Parathyroid adenoma (tissue), 2 donors: ENCODE measurements at regions not wholly inside any gene's neighbourhood (a gene's known extent, or its start where the extent isn't known, plus 50 kb on each side); places are given as distances from the start of the nearest gene placed in this dataset.
"Not testable (repeated sequence)": the region's sequence is repeated elsewhere in the genome, so short reads cannot be mapped to it uniquely, and the experiment has no call there.

ENCODE experiments used
- H2AFZ ChIP-seq: fragments of 300-600 bp; sonication (generic); one replicate; pipeline ENCODE4 v1.7.0; 2017; ENCODE audit warnings: antibody characterized with exemption, mild to moderate bottlenecking
- H3K27ac ChIP-seq: fragments of 300-600 bp; sonication (generic); one replicate; pipeline ENCODE4 v1.7.0; 2017
- H3K27me3 ChIP-seq: fragments of 300-600 bp; sonication (generic); one replicate; pipeline ENCODE4 v1.7.0; 2017; ENCODE audit warnings: low read length; ENCODE audit not compliant: control insufficient read depth, insufficient read depth
- H3K36me3 ChIP-seq: fragments of 300-600 bp; sonication (generic); one replicate; pipeline ENCODE4 v1.7.0; 2017; ENCODE audit warnings: low read length; ENCODE audit not compliant: control insufficient read depth, insufficient read depth
- H3K4me1 ChIP-seq: fragments of 300-600 bp; sonication (generic); one replicate; pipeline ENCODE4 v1.7.0; 2017; ENCODE audit warnings: control low read depth
- H3K4me2 ChIP-seq: fragments of 300-600 bp; sonication (generic); one replicate; pipeline ENCODE4 v1.7.0; 2017; ENCODE audit warnings: low read length
- H3K4me3 ChIP-seq: fragments of 300-600 bp; sonication (generic); one replicate; pipeline ENCODE4 v1.7.0; 2017; ENCODE audit warnings: low read depth, low read length
- H3K79me2 ChIP-seq: fragments of 300-600 bp; sonication (generic); one replicate; pipeline ENCODE4 v1.7.0; 2017; ENCODE audit warnings: control low read depth
- H3K9ac ChIP-seq: fragments of 300-600 bp; sonication (generic); one replicate; pipeline ENCODE4 v1.7.0; 2017; ENCODE audit warnings: mild to moderate bottlenecking
- H3K9me3 ChIP-seq: fragments of 300-600 bp; sonication (generic); one replicate; pipeline ENCODE4 v1.7.0; 2017; ENCODE audit warnings: low read length; ENCODE audit not compliant: control insufficient read depth
- CTCF ChIP-seq: fragments of 300-600 bp; sonication (generic); IDR thresholded peaks from one replicate; pipeline ENCODE4 v1.7.0; 2017; ENCODE audit warnings: antibody characterized with exemption, mild to moderate bottlenecking
- donor health status: primary hyperparathyroidism.

GRCh38 chr5:108508979-108509378 is 127.1 kb upstream of the FBXL17 start:
- no peaks in the 10 kb centered on the region for H3K36me3 ChIP-seq
- no peak overlapping the region for H3K9ac ChIP-seq
- no peak overlapping the region for H3K4me3 ChIP-seq
- H3K4me2 ChIP-seq = no peak overlapping the region
- H2AFZ ChIP-seq = no peak overlapping the region
- no peak for TF ChIP-seq CTCF
- H3K27ac ChIP-seq = no peak overlapping the region
- no peaks in the 10 kb centered on the region for H3K79me2 ChIP-seq
- H3K27me3 ChIP-seq = no peaks in the 10 kb centered on the region
- no peaks in the 10 kb centered on the region for H3K9me3 ChIP-seq
- H3K4me1 ChIP-seq = no peaks in the 10 kb centered on the region

- Histone ChIP-seq H3K79me2 (no peaks in the 10 kb centered on the region), H3K4me1 (no peaks in the 10 kb centered on the region), H3K4me3 (no peak overlapping the region), H2AFZ (no peak overlapping the region), H3K27me3 (no peaks in the 10 kb centered on the region), H3K4me2 (no peak overlapping the region), H3K9me3 (no peaks in the 10 kb centered on the region), H3K9ac (no peak overlapping the region), H3K27ac (no peak overlapping the region), H3K36me3 (no peaks in the 10 kb centered on the region)
- TF ChIP-seq CTCF = no peak
Measured at GRCh38 chr5:108507631-108508030, 125.7 kb upstream of the FBXL17 start.

GRCh38 chr5:108505608-108506007 is 123.7 kb upstream of the FBXL17 start:
- TF ChIP-seq CTCF = no peak
- no peak overlapping the region for H3K9ac ChIP-seq
- no peaks in the 10 kb centered on the region for H3K79me2 ChIP-seq
- no peak overlapping the region for H3K4me2 ChIP-seq
- no peak overlapping the region for H2AFZ ChIP-seq
- H3K27ac ChIP-seq = no peak overlapping the region
- H3K36me3 ChIP-seq = no peaks in the 10 kb centered on the region
- no peaks in the 10 kb centered on the region for H3K9me3 ChIP-seq
- no peaks in the 10 kb centered on the region for H3K4me1 ChIP-seq
- H3K27me3 ChIP-seq = no peaks in the 10 kb centered on the region
- H3K4me3 ChIP-seq = no peak overlapping the region

GRCh38 chr5:108504974-108505373 is 123.1 kb upstream of the FBXL17 start:
- Histone ChIP-seq H2AFZ (no peak overlapping the region), H3K9me3 (no peaks in the 10 kb centered on the region), H3K27ac (no peak overlapping the region), H3K4me2 (no peak overlapping the region), H3K4me1 (no peaks in the 10 kb centered on the region), H3K4me3 (no peak overlapping the region), H3K9ac (no peak overlapping the region), H3K27me3 (no peaks in the 10 kb centered on the region), H3K79me2 (no peaks in the 10 kb centered on the region), H3K36me3 (no peaks in the 10 kb centered on the region)
- TF ChIP-seq CTCF = no peak

- Histone ChIP-seq H3K9ac (no peak overlapping the region), H3K27ac (no peak overlapping the region), H3K4me2 (no peak overlapping the region), H3K4me3 (no peak overlapping the region), H3K4me1 (no peaks in the 10 kb centered on the region), H3K79me2 (no peaks in the 10 kb centered on the region), H2AFZ (no peak overlapping the region), H3K36me3 (no peaks in the 10 kb centered on the region), H3K27me3 (no peaks in the 10 kb centered on the region), H3K9me3 (no peaks in the 10 kb centered on the region)
- no peak for TF ChIP-seq CTCF
Measured at GRCh38 chr5:108503986-108504385, 122.1 kb upstream of the FBXL17 start.

GRCh38 chr5:108495615-108496014 is 113.7 kb upstream of the FBXL17 start:
- not testable (repeated sequence) for H3K79me2 ChIP-seq, H3K4me1 ChIP-seq, H2AFZ ChIP-seq, H3K4me2 ChIP-seq, H3K4me3 ChIP-seq, H3K27me3 ChIP-seq, H3K36me3 ChIP-seq, H3K9me3 ChIP-seq, H3K27ac ChIP-seq, H3K9ac ChIP-seq
